Gastroesophageal sphincter (tissue), 3 donors: ENCODE measurements at regions not wholly inside any gene's neighbourhood (a gene's known extent, or its start where the extent isn't known, plus 50 kb on each side); places are given as distances from the start of the nearest gene placed in this dataset.

Experiments used
- CTCF ChIP-seq, 4 experiments: fragments of 200-600 bp in 2 of 4; fragments of 450-650 bp in 2 of 4; sonication (generic) in 1 of 4; IDR thresholded peaks; one replicate each; pipeline ENCODE4 v1.5.1; 2017 to 2019; ENCODE audit warnings: antibody characterized with exemption in 4 of 4, mild to moderate bottlenecking in 2 of 4, moderate library complexity in 2 of 4
- EP300 ChIP-seq: sonication (generic); formaldehyde crosslinking; IDR thresholded peaks from one replicate; pipeline ENCODE4 v1.6.1; 2017; ENCODE audit warnings: antibody characterized with exemption, mild to moderate bottlenecking
- POLR2A ChIP-seq, 2 donors: fragments of 450-650 bp; IDR thresholded peaks; one replicate each; pipeline ENCODE4 v1.6.1; 2017; ENCODE audit warnings: antibody characterized with exemption in 2 of 2, mild to moderate bottlenecking in 2 of 2, moderate library complexity in 1 of 2
- POLR2AphosphoS5 ChIP-seq: sonication (generic); formaldehyde crosslinking; IDR thresholded peaks from one replicate; pipeline ENCODE4 v1.6.1; 2017; ENCODE audit warnings: antibody characterized with exemption

DNA sequence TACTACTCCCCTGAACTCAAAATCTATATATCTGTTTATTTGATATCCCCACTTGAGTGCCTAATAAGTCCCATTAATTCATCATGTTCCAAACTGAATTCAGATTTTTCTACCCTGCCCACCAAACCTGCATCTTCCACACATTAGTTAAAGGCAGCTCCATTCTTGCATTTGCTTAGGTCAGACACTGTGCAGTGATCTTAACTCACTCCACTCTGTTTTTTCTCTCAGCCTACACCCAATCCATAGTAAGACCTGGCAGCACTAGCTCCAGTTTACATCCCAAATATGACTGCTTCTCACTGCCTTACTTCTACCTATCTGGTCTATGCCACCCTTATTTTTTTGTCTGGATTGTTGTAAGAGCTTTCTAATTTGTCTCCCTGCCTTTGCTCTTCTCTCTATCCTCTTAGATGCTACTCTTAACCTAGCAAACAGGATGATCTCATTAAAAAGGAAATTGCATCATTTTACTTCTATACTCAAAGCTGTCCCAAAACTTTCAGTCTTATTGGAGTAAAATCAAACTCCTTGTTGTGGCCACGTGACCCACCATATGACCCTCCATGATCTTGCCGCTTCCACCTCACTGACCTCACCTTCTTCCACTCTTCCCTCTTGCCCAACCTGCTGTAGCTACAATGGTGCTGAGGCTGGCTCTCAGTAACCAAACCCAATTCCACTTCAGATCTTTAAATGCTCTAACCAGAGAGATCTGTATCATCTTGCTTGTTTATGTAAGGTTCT is 274.9 kb upstream of the FANCL start:
- TF ChIP-seq POLR2AphosphoS5 = no peak
- TF ChIP-seq CTCF (IDR thresholded peaks at IDR 0.05) = no peak
- TF ChIP-seq EP300 = no peak
- TF ChIP-seq POLR2A (IDR thresholded peaks at IDR 0.05) = no peak
